Lung microvascular endothelial cell (primary cell): ENCODE measurements at regions not wholly inside any gene's neighbourhood (a gene's known extent, or its start where the extent isn't known, plus 50 kb on each side); places are given as distances from the start of the nearest gene placed in this dataset.
"Not testable (repeated sequence)": the region's sequence is repeated elsewhere in the genome, so short reads cannot be mapped to it uniquely, and the experiment has no call there.

Experiments
- DNase-seq, 2 donors: peaks; one replicate each; pipeline versions ENCODE4 v3.0.0 to v3.0.0-alpha.2; 2010; ENCODE audit warnings: low read depth in 2 of 2

DNA sequence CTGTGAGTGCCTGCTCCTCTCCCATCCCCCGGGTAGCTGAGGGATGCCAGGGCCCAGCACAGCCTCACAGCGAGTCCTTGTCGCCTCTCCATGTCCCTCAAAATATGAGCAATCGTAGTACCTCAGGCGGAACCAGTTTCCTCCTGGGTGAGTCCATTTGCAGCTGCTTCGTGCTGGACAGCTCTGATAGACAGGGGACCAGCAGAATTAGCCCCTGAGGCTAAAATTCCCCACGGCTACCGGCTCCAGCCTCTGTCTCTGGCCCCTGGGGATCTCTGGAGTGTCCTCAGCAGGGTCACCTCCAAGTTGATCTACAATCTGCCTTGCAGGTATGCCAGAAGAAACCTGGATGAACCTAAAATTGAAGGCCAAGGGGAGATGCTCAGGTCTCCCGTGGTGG lies 115.8 kb upstream of the FBXL7 start:
- no peak for DNase-seq

DNA sequence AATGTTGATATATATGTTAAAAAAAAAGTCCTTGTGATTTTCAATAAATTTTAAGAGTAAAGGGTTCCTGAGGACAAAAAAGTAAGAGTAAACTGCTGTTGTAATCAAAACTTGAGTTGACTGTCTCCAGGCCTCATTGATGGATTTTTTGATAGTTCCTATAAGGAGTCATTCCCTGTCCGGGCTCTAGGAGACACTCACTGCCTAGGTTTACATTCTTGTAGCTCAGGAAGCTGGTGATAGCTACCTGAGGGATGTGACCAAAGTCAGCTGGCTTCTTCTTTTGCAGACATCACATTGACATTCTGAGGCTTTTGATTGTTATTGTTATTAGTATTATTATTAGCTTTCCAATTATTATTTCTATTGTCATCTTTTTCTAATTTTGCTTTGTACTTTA lies 116.5 kb upstream of the FBXL7 start:
- DNase-seq, result peak; percentile 31 to 53

DNA sequence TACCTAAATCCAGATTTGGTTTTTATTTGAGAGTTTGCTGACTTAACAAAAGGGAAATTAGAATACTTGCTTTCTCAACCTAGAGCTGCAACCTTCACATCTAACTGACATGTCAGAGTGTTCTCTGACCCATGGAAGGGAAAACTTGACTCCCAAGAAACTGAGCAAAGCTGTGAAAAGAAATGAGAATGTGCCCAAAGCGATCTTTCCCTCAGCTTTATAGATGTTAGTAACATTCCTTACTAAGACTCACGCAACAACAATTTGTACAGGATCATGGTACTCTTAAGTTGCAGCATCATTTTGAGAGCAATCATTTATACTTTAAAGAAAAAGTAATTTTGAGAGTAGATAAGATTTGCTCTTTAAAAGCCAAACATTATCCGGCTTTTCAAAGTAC lies 117.0 kb upstream of the FBXL7 start:
- DNase-seq, result no peak

- DNase-seq, result no peak
Observed at GRCh38 chr5:15377573-15378340, 122.2 kb upstream of the FBXL7 start.

DNA sequence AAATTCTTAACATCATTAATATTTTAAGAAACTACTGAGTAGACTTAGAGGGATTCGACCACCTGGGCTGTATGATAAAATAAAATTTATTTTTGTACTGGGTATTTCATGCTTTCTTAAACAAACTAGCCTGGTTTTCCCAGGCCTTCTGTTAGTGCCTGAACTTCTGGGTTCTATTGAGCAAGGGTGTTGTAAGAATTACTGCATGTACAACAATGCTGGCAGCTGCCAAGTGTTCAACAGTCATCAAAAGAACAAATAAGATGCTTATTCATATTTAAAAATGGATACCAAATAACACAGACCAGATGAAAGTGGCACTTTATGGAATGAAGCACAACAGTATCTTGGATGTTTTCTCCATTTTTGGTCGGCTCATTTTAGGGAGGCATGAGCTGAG lies 123.2 kb upstream of the FBXL7 start:
- DNase-seq, result peak in 1 of 2 donors; percentile 40

- peak in 1 of 2 donors; percentile 73 for DNase-seq
Observed at GRCh38 chr5:15376088-15376487, 123.9 kb upstream of the FBXL7 start.

DNA sequence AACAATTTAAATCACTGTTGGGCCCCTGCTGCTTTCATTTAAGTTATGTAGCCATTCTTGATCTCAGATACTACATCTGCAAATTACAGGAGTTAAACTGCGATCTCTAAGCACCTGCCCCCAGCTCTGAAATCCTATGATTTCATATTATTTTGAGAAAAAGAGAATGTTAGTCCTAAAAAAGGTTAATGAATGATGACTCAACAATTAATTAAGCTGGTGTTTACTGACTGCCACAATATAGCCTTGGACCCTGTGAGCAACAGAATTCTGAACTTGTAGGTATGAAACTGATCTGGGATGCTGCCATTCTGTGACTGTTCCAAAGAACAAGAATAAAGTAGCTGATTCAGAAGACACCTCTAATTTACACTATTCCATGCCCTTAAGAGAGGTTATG lies 124.4 kb upstream of the FBXL7 start:
- no peak for DNase-seq

DNA sequence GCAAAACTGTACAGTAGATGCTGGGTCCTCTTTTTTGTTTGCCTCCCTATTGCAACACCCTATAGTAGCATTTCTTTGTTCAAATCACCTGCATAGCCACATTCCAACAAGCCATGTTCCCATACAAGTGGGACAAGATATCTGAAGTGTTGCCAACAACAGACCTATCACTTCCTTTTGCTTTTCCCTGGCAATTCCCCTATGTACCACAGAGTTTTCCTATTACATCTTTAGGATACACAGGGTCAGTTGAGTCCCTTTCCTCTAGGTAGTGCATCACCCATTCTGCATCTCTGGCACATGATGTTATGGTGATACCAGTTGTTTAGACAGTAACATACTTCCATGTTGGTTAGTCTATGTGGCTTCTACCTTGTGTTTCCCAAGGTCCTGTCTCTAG lies 125.1 kb upstream of the FBXL7 start:
- DNase-seq, result peak in 1 of 2 donors; percentile 95

GRCh38 chr5:15373151-15373550 lies 126.8 kb upstream of the FBXL7 start:
- peak; percentile 22 to 88 for DNase-seq

DNA sequence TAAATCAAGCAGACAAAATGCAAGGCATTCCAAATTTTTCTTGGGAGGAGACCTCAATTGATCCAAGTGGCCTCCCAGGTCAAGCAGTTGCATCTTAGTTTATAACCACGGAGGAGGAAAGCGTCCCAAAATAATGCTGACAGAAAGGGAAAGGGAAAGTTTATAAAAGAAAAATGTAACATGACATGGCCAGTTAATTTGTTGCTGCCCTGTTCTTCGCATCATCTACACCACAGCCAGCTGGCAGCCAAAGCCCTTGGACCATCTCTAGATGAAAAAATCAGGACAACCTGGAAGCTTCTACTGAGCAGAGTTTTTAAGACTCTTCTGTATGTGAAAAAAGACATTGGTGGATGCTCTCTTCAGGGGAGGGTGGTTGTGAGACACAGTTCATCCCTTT lies 128.8 kb upstream of the FBXL7 start:
- no peak for DNase-seq

DNA sequence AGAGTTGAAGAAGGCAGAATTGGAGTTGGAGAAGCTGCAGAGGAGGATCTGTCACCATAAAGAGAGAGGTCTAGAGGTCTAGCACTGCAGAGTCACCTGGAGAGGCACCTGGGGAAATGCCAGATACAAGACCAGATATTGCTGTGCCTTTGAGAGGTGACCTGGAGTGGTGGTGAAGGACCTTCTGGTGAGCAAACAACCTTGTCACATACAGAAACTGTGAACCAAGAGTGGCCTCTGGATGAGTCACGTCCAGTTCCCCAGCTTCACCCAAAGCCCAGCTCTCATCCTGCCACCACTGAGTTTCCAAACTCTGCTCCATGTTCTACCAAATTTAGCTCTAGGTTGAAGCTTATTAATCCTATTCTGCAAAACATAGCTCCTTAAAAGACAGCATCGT lies 131.1 kb upstream of the FBXL7 start:
- DNase-seq, result peak in 1 of 2 donors; percentile 28

DNA sequence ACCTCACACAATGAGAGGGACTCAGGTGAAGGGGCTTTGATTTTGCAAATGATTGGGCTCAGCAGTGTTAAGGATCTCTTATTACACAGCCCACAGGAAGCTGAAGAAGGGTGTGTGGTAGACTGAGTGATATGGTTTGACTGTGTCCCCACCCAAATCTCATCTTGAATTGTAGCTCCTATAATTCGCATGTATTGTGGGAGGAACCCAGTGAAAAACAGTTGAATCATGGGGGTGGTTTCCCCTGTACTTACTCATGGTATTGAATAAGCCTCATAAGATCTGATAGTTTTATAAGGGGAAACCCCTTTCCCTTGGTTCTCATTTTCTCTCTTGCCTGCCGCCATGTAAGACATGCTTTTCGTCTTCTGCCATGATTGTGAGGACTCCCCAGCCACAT lies 132.5 kb upstream of the FBXL7 start:
- peak; percentile 40 to 58 for DNase-seq

- peak; percentile 93 to 98 for DNase-seq
Observed at GRCh38 chr5:15366676-15367391, 133.1 kb upstream of the FBXL7 start.

- DNase-seq, result peak; percentile 26 to 50
Observed at GRCh38 chr5:15365070-15365469, 134.9 kb upstream of the FBXL7 start.

DNA sequence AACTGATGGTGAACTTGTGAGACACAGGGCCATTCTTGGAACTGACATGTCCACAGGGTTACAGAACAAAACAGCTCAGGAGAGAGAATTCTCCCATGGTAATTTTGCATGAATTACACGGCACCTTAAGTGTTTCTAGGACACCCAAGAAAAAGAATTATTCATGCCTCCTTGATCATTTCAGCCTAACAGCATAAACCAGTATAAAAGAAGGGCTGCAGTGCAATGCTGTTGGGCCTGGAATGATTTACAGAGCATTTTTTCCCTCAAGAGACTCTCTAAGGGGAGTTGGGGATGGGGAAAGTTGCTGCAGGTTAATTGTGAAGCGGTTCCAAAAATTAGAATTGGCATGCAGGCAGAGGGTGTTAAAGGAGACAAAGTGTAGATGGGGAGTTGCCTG lies 136.4 kb upstream of the FBXL7 start:
- no peak for DNase-seq

- DNase-seq, result not testable (repeated sequence)
Observed at GRCh38 chr5:15357092-15357453, 142.9 kb upstream of the FBXL7 start.

- DNase-seq, result not testable (repeated sequence)
Observed at GRCh38 chr5:15356308-15357091, 143.5 kb upstream of the FBXL7 start.

DNA sequence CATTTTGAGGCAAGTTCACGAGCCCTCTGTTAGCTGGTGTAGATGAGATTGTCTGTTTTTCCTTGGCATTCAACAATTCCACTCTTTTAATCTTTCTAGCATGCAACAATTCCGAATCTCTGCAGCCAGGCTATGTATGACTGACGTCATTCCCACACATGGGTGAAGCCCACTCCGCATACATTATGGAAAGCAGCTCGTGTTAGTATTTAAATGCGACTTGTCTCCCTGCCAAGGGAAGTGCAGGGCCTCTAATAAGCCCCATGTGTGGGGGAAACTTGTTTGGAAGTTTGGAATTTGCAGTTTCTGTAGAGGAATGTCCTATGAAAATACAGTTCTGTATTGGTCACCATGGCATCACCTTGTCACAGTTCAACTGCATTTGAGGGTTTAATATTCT lies 146.0 kb upstream of the FBXL7 start:
- peak in 1 of 2 donors; percentile 30 for DNase-seq

DNA sequence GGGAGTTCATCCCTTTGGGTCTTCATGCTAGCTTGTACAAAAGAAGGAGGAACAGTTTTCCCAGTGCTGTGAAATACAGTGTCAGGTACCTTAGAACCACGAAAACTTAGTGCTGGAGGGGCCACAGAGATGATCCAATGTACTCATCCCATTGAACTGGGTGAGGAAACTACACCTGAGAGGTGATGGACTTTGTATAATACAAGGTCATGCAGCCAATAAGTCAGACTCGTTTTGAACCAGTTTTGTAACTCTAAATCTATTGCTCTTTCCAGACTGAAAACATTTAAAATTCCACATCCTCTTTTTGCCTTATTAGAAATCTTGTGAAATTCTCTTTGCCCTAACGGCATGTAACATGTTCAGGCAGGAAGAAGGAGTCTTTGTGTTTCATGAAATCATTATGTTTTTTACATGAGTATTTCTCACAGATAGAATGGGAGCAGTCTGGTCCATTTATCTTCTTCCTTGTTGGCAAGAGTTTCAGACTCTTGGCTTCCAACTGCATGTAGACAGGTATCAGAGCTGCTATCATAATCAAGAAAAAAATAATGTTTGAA lies 146.8 kb upstream of the FBXL7 start:
- DNase-seq, result no peak

DNA sequence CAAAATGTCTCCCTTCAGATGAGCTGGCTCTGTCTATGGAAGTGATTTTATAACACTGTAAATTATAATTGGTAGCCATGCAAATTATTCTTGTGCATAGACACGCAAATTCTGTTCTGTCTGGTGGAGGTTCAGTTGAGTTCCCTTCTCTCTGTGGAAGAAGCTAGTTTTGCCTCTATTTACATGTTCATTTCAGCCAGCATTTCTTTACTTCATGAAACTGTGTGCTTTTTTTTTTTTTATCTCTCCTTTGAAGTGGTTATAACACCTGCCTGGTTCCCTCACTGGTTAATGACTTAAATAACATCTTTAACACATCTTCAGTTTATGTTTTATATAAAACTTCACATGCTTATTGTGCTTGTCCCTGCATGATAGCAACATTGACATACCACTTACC lies 149.4 kb upstream of the FBXL7 start:
- DNase-seq, result no peak

GRCh38 chr5:15346738-15347137 lies 153.2 kb upstream of the FBXL7 start:
- DNase-seq, result peak in 1 of 2 donors; percentile 21

DNA sequence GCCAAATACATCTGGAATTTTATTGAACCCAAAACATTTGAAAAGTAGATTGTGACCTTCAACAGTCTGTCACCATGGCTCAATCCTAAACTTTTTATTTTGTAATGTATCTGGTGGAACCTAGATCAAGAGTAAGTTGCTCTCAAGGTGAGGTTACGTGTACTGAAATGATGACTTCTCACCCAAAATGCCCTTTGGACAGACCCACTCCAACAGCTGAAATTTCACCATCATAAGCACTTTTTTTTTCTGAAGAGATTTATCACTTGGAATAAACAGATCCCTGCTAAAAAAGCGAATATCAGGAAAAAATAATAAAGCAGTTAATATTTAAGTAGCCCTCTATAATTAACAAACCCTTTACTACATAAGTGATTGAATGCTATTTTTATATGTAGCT lies 155.0 kb upstream of the FBXL7 start:
- no peak for DNase-seq
